Keratinocyte (primary cell): ENCODE measurements at regions not wholly inside any gene's neighbourhood (a gene's known extent, or its start where the extent isn't known, plus 50 kb on each side); places are given as distances from the start of the nearest gene placed in this dataset.

ENCODE experiments used
- CTCF ChIP-seq, 3 experiments: IDR thresholded peaks in 1 of 3; conservative IDR thresholded peaks in 1 of 3; optimal IDR thresholded peaks in 1 of 3; 2 replicates in 2 of 3; 3 replicates in 1 of 3; pipeline versions ENCODE3 to v1.5.1; 2011; ENCODE audit warnings: low read length in 3 of 3, mild to moderate bottlenecking in 3 of 3, moderate library complexity in 2 of 3, control low read depth in 1 of 3, inconsistent platforms in 1 of 3; ENCODE audit not compliant: insufficient read depth in 2 of 3; ENCODE audit errors: extremely low read depth in 1 of 3
- EZH2 ChIP-seq: IDR thresholded peaks from one replicate; pipeline ENCODE4 v1.6.1; 2012; ENCODE audit warnings: inconsistent platforms, mild to moderate bottlenecking, low read length, moderate library complexity

DNA sequence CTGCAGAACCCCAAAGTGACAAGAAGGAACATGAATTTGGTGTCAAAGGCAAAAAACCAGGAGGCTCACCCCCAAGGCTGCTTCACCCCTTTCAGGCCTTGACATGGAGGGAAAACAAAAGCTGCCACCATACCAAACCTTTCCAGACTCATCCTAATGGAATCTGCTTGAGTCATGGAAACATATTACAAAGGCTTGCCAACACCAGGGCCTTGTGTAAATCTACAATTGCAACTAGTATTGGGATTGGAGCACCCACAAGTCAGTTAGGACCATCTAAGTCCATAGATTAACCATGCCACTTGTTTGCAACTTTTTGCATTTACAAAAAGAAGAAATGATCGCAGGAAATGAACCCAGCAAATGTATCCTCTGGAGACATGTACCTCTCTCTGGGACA is 297.6 kb downstream of the CDCA7 start:
- TF ChIP-seq CTCF (optimal IDR thresholded peaks at IDR 0.05 in 1 of 3, IDR thresholded peaks at IDR 0.05 in 1 of 3, conservative IDR thresholded peaks at IDR 0.05 in 1 of 3; ENCODE audit: extremely low read depth in 1 of 3, insufficient read depth in 2 of 3, low read length in 3 of 3) (no peak), EZH2 (no peak)
